ENCODE measurements at regions not wholly inside any gene's neighbourhood (a gene's known extent, or its start where the extent isn't known, plus 50 kb on each side); places are given as distances from the start of the nearest gene placed in this dataset.
"Not testable (repeated sequence)": the region's sequence is repeated elsewhere in the genome, so short reads cannot be mapped to it uniquely, and the experiment has no call there.

GRCh38 chr2:211216221-211216620, 659.8 kb downstream of the CPS1 start:
- no peak for DNase-seq

GRCh38 chr2:211219548-211219947, 663.1 kb downstream of the CPS1 start:
- DNase-seq = not testable (repeated sequence)

- no peak for DNase-seq
These were observed 669.4 kb downstream of the CPS1 start for GRCh38 chr2:211225784-211226183.

- DNase-seq = no peak
These were observed 672.2 kb downstream of the CPS1 start for GRCh38 chr2:211228559-211228958.

GRCh38 chr2:211237586-211238275, 681.3 kb downstream of the CPS1 start:
- no peak for DNase-seq

GRCh38 chr2:211241891-211242290, 685.5 kb downstream of the CPS1 start:
- no peak for DNase-seq

- DNase-seq = no peak
These were observed 691.4 kb downstream of the CPS1 start for GRCh38 chr2:211247751-211248150.

GRCh38 chr2:211248841-211249240, 692.4 kb downstream of the CPS1 start:
- DNase-seq = no peak

- no peak for DNase-seq
These were observed 694.6 kb downstream of the CPS1 start for GRCh38 chr2:211251016-211251415.

- no peak for DNase-seq
These were observed 702.4 kb downstream of the CPS1 start for GRCh38 chr2:211258646-211259335.

GRCh38 chr2:211259831-211260476, 703.6 kb downstream of the CPS1 start:
- DNase-seq = no peak

GRCh38 chr2:211270257-211270656, 713.9 kb downstream of the CPS1 start:
- DNase-seq = no peak

- no peak for DNase-seq
These were observed 725.2 kb downstream of the CPS1 start for GRCh38 chr2:211281430-211282073.

GRCh38 chr2:211302676-211303075, 746.3 kb downstream of the CPS1 start:
- DNase-seq = no peak

GRCh38 chr2:211306929-211307328, 750.5 kb downstream of the CPS1 start:
- no peak for DNase-seq

Measured in nucleus accumbens (tissue), 56 donors.